ENCODE measurements at regions not wholly inside any gene's neighbourhood (a gene's known extent, or its start where the extent isn't known, plus 50 kb on each side); places are given as distances from the start of the nearest gene placed in this dataset.

- no TSS peak for BruUV-seq (replicated peaks)
- 0% methylated on average over 1 of the region's 1 CpG for WGBS (ENCODE audit: low lambda C conversion rate)
Observed at GRCh38 chr6:101058296-101058695, 177.2 kb upstream of the ASCC3 start.

More at GRCh38 chr6:101058296-101058695, 177.2 kb upstream of the ASCC3 start:
- in situ Hi-C loops (cut with HindIII; ENCODE audit: extremely low pct_ligation_motif_present, low pct_unique_long_range_greater_than_20kb): no loop called here
- no peaks in the 10 kb centered on the region for H4K20me1 ChIP-seq (ENCODE audit: insufficient read depth, low read length)
- H3K36me3 ChIP-seq (replicated peaks in 1 of 2; ENCODE audit: control insufficient read depth in 1 of 2, insufficient read depth in 2 of 2, low read length in 2 of 2): no peaks in the 10 kb centered on the region
- no peak overlapping the region for H3K9ac ChIP-seq (ENCODE audit: insufficient read depth, low read depth, low read length)
- intact Hi-C loops (cut with micrococcal nuclease; ENCODE audit: unreplicated experiment): no loop called here
- ATAC-seq (no peak), DNase-seq (ENCODE audit: low spot score) (no peak), FAIRE-seq (no peak)
- CTCF ChIA-PET (ENCODE audit: low intra/inter-chr PET ratio, low total read pairs): no interaction called here
- H3K4me3 ChIP-seq (replicated peaks in 1 of 3; ENCODE audit: insufficient read depth in 1 of 3, low read depth in 2 of 3, low read length in 3 of 3): no peak overlapping the region
- H3K9me3 ChIP-seq (ENCODE audit: low read length): no peaks in the 10 kb centered on the region
- H2AFZ ChIP-seq (ENCODE audit: low read length): no peak overlapping the region
- TF ChIP-seq ZNF510 (CRISPR knock-in tag; IDR thresholded peaks at IDR 0.05; ENCODE audit: low read depth): no peak
- no peak for TF ChIP-seq ZNF232 (CRISPR knock-in tag; IDR thresholded peaks at IDR 0.05; ENCODE audit: borderline replicate concordance)
- TF ChIP-seq HNRNPK (IDR thresholded peaks at IDR 0.05; ENCODE audit: low read depth, low read length, poor library complexity, severe bottlenecking): no peak
- TF ChIP-seq, protein P1, sequence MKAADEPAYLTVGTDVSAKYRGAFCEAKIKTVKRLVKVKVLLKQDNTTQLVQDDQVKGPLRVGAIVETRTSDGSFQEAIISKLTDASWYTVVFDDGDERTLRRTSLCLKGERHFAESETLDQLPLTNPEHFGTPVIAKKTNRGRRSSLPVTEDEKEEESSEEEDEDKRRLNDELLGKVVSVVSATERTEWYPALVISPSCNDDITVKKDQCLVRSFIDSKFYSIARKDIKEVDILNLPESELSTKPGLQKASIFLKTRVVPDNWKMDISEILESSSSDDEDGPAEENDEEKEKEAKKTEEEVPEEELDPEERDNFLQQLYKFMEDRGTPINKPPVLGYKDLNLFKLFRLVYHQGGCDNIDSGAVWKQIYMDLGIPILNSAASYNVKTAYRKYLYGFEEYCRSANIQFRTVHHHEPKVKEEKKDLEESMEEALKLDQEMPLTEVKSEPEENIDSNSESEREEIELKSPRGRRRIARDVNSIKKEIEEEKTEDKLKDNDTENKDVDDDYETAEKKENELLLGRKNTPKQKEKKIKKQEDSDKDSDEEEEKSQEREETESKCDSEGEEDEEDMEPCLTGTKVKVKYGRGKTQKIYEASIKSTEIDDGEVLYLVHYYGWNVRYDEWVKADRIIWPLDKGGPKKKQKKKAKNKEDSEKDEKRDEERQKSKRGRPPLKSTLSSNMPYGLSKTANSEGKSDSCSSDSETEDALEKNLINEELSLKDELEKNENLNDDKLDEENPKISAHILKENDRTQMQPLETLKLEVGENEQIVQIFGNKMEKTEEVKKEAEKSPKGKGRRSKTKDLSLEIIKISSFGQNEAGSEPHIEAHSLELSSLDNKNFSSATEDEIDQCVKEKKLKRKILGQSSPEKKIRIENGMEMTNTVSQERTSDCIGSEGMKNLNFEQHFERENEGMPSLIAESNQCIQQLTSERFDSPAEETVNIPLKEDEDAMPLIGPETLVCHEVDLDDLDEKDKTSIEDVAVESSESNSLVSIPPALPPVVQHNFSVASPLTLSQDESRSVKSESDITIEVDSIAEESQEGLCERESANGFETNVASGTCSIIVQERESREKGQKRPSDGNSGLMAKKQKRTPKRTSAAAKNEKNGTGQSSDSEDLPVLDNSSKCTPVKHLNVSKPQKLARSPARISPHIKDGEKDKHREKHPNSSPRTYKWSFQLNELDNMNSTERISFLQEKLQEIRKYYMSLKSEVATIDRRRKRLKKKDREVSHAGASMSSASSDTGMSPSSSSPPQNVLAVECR (CRISPR knock-in tag; IDR thresholded peaks at IDR 0.05; ENCODE audit: borderline replicate concordance): no peak
- TF ChIP-seq, protein P2, sequence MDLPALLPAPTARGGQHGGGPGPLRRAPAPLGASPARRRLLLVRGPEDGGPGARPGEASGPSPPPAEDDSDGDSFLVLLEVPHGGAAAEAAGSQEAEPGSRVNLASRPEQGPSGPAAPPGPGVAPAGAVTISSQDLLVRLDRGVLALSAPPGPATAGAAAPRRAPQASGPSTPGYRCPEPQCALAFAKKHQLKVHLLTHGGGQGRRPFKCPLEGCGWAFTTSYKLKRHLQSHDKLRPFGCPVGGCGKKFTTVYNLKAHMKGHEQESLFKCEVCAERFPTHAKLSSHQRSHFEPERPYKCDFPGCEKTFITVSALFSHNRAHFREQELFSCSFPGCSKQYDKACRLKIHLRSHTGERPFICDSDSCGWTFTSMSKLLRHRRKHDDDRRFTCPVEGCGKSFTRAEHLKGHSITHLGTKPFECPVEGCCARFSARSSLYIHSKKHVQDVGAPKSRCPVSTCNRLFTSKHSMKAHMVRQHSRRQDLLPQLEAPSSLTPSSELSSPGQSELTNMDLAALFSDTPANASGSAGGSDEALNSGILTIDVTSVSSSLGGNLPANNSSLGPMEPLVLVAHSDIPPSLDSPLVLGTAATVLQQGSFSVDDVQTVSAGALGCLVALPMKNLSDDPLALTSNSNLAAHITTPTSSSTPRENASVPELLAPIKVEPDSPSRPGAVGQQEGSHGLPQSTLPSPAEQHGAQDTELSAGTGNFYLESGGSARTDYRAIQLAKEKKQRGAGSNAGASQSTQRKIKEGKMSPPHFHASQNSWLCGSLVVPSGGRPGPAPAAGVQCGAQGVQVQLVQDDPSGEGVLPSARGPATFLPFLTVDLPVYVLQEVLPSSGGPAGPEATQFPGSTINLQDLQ (CRISPR knock-in tag; IDR thresholded peaks at IDR 0.05): no peak
- TF ChIP-seq JARID2 (CRISPR knock-in tag; IDR thresholded peaks at IDR 0.05; ENCODE audit: insufficient replicate concordance): no peak
- no peak for TF ChIP-seq MYC (CRISPR knock-in tag; IDR thresholded peaks at IDR 0.05; ENCODE audit: borderline replicate concordance)
- no peak for TF ChIP-seq HMG20B (CRISPR knock-in tag; conservative IDR thresholded peaks at IDR 0.05)
- no peak for TF ChIP-seq HIVEP1 (CRISPR knock-in tag; IDR thresholded peaks at IDR 0.05)
- TF ChIP-seq, protein P3, sequence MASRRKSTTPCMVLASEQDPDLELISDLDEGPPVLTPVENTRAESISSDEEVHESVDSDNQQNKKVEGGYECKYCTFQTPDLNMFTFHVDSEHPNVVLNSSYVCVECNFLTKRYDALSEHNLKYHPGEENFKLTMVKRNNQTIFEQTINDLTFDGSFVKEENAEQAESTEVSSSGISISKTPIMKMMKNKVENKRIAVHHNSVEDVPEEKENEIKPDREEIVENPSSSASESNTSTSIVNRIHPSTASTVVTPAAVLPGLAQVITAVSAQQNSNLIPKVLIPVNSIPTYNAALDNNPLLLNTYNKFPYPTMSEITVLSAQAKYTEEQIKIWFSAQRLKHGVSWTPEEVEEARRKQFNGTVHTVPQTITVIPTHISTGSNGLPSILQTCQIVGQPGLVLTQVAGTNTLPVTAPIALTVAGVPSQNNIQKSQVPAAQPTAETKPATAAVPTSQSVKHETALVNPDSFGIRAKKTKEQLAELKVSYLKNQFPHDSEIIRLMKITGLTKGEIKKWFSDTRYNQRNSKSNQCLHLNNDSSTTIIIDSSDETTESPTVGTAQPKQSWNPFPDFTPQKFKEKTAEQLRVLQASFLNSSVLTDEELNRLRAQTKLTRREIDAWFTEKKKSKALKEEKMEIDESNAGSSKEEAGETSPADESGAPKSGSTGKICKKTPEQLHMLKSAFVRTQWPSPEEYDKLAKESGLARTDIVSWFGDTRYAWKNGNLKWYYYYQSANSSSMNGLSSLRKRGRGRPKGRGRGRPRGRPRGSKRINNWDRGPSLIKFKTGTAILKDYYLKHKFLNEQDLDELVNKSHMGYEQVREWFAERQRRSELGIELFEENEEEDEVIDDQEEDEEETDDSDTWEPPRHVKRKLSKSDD (CRISPR knock-in tag; IDR thresholded peaks at IDR 0.05; ENCODE audit: low read depth): no peak
- TF ChIP-seq GPN1 (CRISPR knock-in tag; IDR thresholded peaks at IDR 0.05; ENCODE audit: borderline replicate concordance): no peak
- H3K27ac ChIP-seq (ENCODE audit: extremely low read length, insufficient read depth, low read length): no peak overlapping the region
- no peak overlapping the region for H3K4me2 ChIP-seq (ENCODE audit: low read depth, low read length)
- no peaks in the 10 kb centered on the region; a peak in 1 of 5 replicates for H3K27me3 ChIP-seq (ENCODE audit: control insufficient read depth in 1 of 2, insufficient read depth in 2 of 2, low read length in 2 of 2)
- POLR2A ChIA-PET: no interaction called here
- H3K4me1 ChIP-seq (ENCODE audit: insufficient read depth, low read length): no peaks in the 10 kb centered on the region
- no peaks in the 10 kb centered on the region for H3K79me2 ChIP-seq (ENCODE audit: insufficient read depth, low read length)
